HCT116 (cell line): ENCODE measurements at regions not wholly inside any gene's neighbourhood (a gene's known extent, or its start where the extent isn't known, plus 50 kb on each side); places are given as distances from the start of the nearest gene placed in this dataset.

Experiments used
- ATAC-seq: fragments of 200-7000 bp; cut with Tn5 transposase; 2 replicates; pipeline ENCODE4 v1.9.1; 2020; ENCODE audit warnings: mild to moderate bottlenecking, moderate library complexity
- BruUV-seq: library from RNA; stranded (reverse); fragments of 400-500 nt; replicated peaks from 2 replicates; lab custom pipeline; 2021; lab: Mats Ljungman, UMichigan
- CTCF ChIA-PET: fragments of 300-600 bp; sonication (Branson Sonifier 250); formaldehyde crosslinking; loops from one replicate; lab custom pipeline; 2021; ENCODE audit warnings: antibody characterized with exemption; lab: Charles Lee
- POLR2A ChIA-PET: fragments of 300-600, 350-600 bp; sonication (Branson Sonifier 250); formaldehyde crosslinking; loops from one replicate; lab custom pipeline; 2021; ENCODE audit warnings: antibody characterized with exemption; lab: Charles Lee
- RAD21 ChIA-PET, 2 experiments: fragments of 300-600 bp; sonication (Branson Sonifier 250); formaldehyde crosslinking; loops; one replicate each; lab custom pipeline; 2023; ENCODE audit warnings: low total read pairs in 2 of 2; ENCODE audit not compliant: uncharacterized antibody in 2 of 2, unreplicated experiment in 2 of 2, low non-redundant PET in 1 of 2; lab: Charles Lee
- DNase-seq: peaks from one replicate; pipeline ENCODE4 v3.0.0-alpha.2; 2010; ENCODE audit warnings: low read depth, low spot score
- H2AFZ ChIP-seq: fragments of 200-600 bp; shearing (Covaris generic), sonication (generic); 2 replicates; pipeline ENCODE4 v1.6.1; 2017; ENCODE audit warnings: low read depth, mixed run types, mixed read lengths, antibody characterized with exemption, low read length; ENCODE audit not compliant: poor library complexity, severe bottlenecking
- H3K27ac ChIP-seq: 2 replicates; pipeline ENCODE4 v1.5.1; 2012; ENCODE audit warnings: low read depth, low read length
- H3K27me3 ChIP-seq: fragments of 200-600 bp; sonication (generic); 2 replicates; pipeline ENCODE4 v1.6.1; 2016; ENCODE audit warnings: mixed run types, low read length, mixed read lengths; ENCODE audit not compliant: insufficient read depth
- H3K36me3 ChIP-seq, 2 experiments: fragments of 200-500 bp in 1 of 2; fragments of 200-600 bp in 1 of 2; sonication (Bioruptor generic) in 1 of 2; sonication (generic) in 1 of 2; 2 replicates each; pipeline versions ENCODE4 v1.5.1 to v1.6.1; 2014 to 2016; ENCODE audit warnings: low read length in 2 of 2, inconsistent platforms in 1 of 2, mixed read lengths in 1 of 2, mixed run types in 1 of 2; ENCODE audit not compliant: insufficient read depth in 2 of 2, control insufficient read depth in 1 of 2
- H3K4me1 ChIP-seq, 2 experiments: fragments of 200-600 bp in 1 of 2; sonication (generic) in 1 of 2; 2 replicates each; pipeline versions ENCODE4 v1.5.1 to v1.6.1; 2012 to 2017; ENCODE audit warnings: low read length in 2 of 2, inconsistent platforms in 1 of 2, mild to moderate bottlenecking in 1 of 2, mixed read lengths in 1 of 2, mixed run types in 1 of 2, moderate library complexity in 1 of 2; ENCODE audit not compliant: insufficient read depth in 2 of 2, control insufficient read depth in 1 of 2
- H3K4me2 ChIP-seq: fragments of 200-600 bp; sonication (generic); 2 replicates; pipeline ENCODE4 v1.6.1; 2017; ENCODE audit warnings: mixed run types, low read length, mixed read lengths
- H3K4me3 ChIP-seq, 2 experiments: fragments of 200-600 bp in 1 of 2; sonication (generic) in 1 of 2; replicated peaks in 1 of 2; 2 replicates each; pipeline ENCODE4 v1.5.1; 2011 to 2016; ENCODE audit warnings: low read length in 2 of 2, control low read depth in 1 of 2, low read depth in 1 of 2, mild to moderate bottlenecking in 1 of 2, mixed read lengths in 1 of 2, mixed run types in 1 of 2
- H3K79me2 ChIP-seq: fragments of 200-600 bp; sonication (generic); 2 replicates; pipeline ENCODE4 v1.6.1; 2017; ENCODE audit warnings: mild to moderate bottlenecking, mixed run types, low read length, moderate library complexity, mixed read lengths; ENCODE audit not compliant: insufficient read depth
- H3K9ac ChIP-seq: fragments of 200-600 bp; sonication (generic); 2 replicates; pipeline ENCODE4 v1.6.1; 2016; ENCODE audit warnings: low read length, mixed read lengths
- H3K9me2 ChIP-seq: fragments of 200-600 bp; sonication (generic), shearing (Covaris generic); 2 replicates; pipeline ENCODE4 v1.6.1; 2017; ENCODE audit warnings: mixed run types, mild to moderate bottlenecking, moderate library complexity; ENCODE audit not compliant: insufficient read depth
- H3K9me3 ChIP-seq, 2 experiments: fragments of 200-500 bp in 1 of 2; fragments of 200-600 bp in 1 of 2; sonication (Bioruptor generic) in 1 of 2; sonication (generic) in 1 of 2; 2 replicates each; pipeline ENCODE4 v1.6.1; 2014 to 2017; ENCODE audit warnings: low read length in 2 of 2, mixed read lengths in 2 of 2, inconsistent platforms in 1 of 2, low read depth in 1 of 2, mild to moderate bottlenecking in 1 of 2, mixed run types in 1 of 2, moderate library complexity in 1 of 2; ENCODE audit not compliant: control insufficient read depth in 1 of 2, insufficient read depth in 1 of 2
- H4K20me1 ChIP-seq: fragments of 200-600 bp; sonication (generic), shearing (Covaris generic); 2 replicates; pipeline ENCODE4 v1.6.1; 2017; ENCODE audit warnings: mixed run types, mild to moderate bottlenecking, moderate library complexity; ENCODE audit not compliant: insufficient read depth
- CBX3 ChIP-seq: IDR thresholded peaks from 2 replicates; pipeline ENCODE4 v1.6.1; 2012; ENCODE audit warnings: low read depth
- EGR1 ChIP-seq: IDR thresholded peaks from 2 replicates; pipeline ENCODE4 v1.6.1; 2012; ENCODE audit warnings: low read depth
- FOSL1 ChIP-seq: IDR thresholded peaks from 2 replicates; pipeline ENCODE4 v1.6.1; 2012; ENCODE audit warnings: low read depth
- SP1 ChIP-seq: IDR thresholded peaks from 2 replicates; pipeline ENCODE4 v1.6.1; 2012; ENCODE audit warnings: low read depth
- SRF ChIP-seq: IDR thresholded peaks from 2 replicates; pipeline ENCODE4 v1.6.1; 2012; ENCODE audit warnings: low read depth
- TCF7L2 ChIP-seq: IDR thresholded peaks from 2 replicates; pipeline ENCODE4 v1.7.0; 2011; ENCODE audit warnings: borderline replicate concordance, inconsistent platforms; ENCODE audit not compliant: insufficient read depth, insufficient read length; ENCODE audit errors: extremely low read depth
- ZNF274 ChIP-seq: fragments of 200-500 bp; sonication (Bioruptor generic); IDR thresholded peaks from 2 replicates; pipeline ENCODE4 v1.6.1; 2014; ENCODE audit warnings: mild to moderate bottlenecking, low read depth, low read length, inconsistent platforms
- intact Hi-C: fragments of 100-400 bp; cut with micrococcal nuclease; formaldehyde crosslinking; loops from 2 replicates; pipeline ENCODE4 v1.10.0; 2022
- TF ChIP-seq, protein P1 (sequence below): IDR thresholded peaks from 2 replicates; pipeline ENCODE4 v1.6.1; 2012
- TF ChIP-seq, protein P2 (sequence below): IDR thresholded peaks from 2 replicates; pipeline ENCODE4 v1.6.1; 2012
- TF ChIP-seq, protein P3 (sequence below): IDR thresholded peaks from 2 replicates; pipeline ENCODE4 v1.6.1; 2012; ENCODE audit warnings: low read depth
- TF ChIP-seq, protein P4 (sequence below), 3 experiments: fragments of 200-600 bp in 1 of 3; sonication (generic) in 1 of 3; IDR thresholded peaks in 2 of 3; conservative IDR thresholded peaks in 1 of 3; 2 replicates each; pipeline ENCODE4 v1.5.1; 2012 to 2017; ENCODE audit warnings: low read depth in 2 of 3, low read length in 2 of 3, antibody characterized with exemption in 1 of 3, borderline replicate concordance in 1 of 3, control low read depth in 1 of 3, mild to moderate bottlenecking in 1 of 3, mixed read lengths in 1 of 3, mixed run types in 1 of 3, moderate library complexity in 1 of 3; ENCODE audit not compliant: insufficient read depth in 1 of 3
- TF ChIP-seq, protein P5 (sequence below): IDR thresholded peaks from 2 replicates; pipeline ENCODE4 v1.6.1; 2011; ENCODE audit warnings: mild to moderate bottlenecking, low read length, moderate library complexity; ENCODE audit not compliant: insufficient replicate concordance; ENCODE audit errors: extremely low read depth

DNA sequence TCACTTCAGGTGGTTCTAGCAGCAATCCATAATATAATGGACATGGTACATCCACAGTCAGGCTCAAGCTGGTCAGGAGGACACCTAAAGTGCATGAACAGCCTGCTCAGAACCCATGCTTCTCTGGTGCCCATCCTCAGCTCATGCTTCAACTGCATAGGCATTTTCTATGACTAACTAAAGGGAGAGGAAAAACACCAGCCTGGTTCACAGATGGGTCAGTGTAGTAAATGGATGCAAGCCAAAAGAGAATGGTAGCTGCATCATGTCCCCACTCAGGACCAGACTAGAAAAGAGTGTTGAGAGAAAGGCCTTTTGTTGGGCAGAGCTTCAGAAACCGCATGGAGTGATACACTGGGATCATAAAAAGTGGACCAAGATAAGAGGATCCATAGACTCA is 556.6 kb downstream of the TLE1 start:
- intact Hi-C loops: no loop called here

DNA sequence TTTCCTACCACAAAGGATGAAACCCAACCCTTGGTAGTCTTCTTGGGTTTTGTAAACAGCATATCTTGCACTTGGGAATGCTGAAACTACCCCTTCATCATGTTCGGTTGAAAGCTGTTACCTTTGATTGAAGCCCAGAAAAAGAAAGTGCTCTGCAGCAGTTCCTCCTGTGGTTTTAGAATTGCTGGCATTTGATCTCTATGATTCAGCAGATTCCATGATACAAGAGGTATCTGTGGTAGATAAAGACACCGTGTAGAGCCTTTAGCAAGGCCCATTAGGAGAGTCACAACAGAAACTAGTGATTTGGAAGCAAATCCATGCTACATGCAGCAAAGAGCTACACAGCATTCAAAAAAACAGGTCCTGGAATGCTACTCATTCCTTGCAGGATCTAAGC is 557.0 kb downstream of the TLE1 start:
- Histone ChIP-seq H3K4me2 (no peak overlapping the region), H2AFZ (no peak overlapping the region), H3K27me3 (no peaks in the 10 kb centered on the region), H3K27ac (no peak overlapping the region), H3K9me3 (no peaks in the 10 kb centered on the region), H3K79me2 (no peaks in the 10 kb centered on the region), H4K20me1 (no peaks in the 10 kb centered on the region), H3K36me3 (no peaks in the 10 kb centered on the region), H3K4me1 (no peaks in the 10 kb centered on the region), H3K9me2 (no peaks in the 10 kb centered on the region), H3K9ac (no peak overlapping the region), H3K4me3 (no peak overlapping the region)
- CTCF ChIA-PET: no interaction called here
- no TSS peak for BruUV-seq
- ATAC-seq (no peak), DNase-seq (no peak)
- RAD21 ChIA-PET: no interaction called here
- intact Hi-C loops: no loop called here
- POLR2A ChIA-PET: no interaction called here
- TF ChIP-seq, protein P1, sequence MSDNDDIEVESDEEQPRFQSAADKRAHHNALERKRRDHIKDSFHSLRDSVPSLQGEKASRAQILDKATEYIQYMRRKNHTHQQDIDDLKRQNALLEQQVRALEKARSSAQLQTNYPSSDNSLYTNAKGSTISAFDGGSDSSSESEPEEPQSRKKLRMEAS: no peak
- TF ChIP-seq, protein P2, sequence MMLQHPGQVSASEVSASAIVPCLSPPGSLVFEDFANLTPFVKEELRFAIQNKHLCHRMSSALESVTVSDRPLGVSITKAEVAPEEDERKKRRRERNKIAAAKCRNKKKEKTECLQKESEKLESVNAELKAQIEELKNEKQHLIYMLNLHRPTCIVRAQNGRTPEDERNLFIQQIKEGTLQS: no peak
- TF ChIP-seq SP1 (no peak), SRF (no peak), EGR1 (no peak), FOSL1 (no peak), ZNF274 (no peak), TCF7L2 (no peak), CBX3 (no peak)
- TF ChIP-seq, protein P3, sequence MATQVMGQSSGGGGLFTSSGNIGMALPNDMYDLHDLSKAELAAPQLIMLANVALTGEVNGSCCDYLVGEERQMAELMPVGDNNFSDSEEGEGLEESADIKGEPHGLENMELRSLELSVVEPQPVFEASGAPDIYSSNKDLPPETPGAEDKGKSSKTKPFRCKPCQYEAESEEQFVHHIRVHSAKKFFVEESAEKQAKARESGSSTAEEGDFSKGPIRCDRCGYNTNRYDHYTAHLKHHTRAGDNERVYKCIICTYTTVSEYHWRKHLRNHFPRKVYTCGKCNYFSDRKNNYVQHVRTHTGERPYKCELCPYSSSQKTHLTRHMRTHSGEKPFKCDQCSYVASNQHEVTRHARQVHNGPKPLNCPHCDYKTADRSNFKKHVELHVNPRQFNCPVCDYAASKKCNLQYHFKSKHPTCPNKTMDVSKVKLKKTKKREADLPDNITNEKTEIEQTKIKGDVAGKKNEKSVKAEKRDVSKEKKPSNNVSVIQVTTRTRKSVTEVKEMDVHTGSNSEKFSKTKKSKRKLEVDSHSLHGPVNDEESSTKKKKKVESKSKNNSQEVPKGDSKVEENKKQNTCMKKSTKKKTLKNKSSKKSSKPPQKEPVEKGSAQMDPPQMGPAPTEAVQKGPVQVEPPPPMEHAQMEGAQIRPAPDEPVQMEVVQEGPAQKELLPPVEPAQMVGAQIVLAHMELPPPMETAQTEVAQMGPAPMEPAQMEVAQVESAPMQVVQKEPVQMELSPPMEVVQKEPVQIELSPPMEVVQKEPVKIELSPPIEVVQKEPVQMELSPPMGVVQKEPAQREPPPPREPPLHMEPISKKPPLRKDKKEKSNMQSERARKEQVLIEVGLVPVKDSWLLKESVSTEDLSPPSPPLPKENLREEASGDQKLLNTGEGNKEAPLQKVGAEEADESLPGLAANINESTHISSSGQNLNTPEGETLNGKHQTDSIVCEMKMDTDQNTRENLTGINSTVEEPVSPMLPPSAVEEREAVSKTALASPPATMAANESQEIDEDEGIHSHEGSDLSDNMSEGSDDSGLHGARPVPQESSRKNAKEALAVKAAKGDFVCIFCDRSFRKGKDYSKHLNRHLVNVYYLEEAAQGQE: no peak
- TF ChIP-seq, protein P4, sequence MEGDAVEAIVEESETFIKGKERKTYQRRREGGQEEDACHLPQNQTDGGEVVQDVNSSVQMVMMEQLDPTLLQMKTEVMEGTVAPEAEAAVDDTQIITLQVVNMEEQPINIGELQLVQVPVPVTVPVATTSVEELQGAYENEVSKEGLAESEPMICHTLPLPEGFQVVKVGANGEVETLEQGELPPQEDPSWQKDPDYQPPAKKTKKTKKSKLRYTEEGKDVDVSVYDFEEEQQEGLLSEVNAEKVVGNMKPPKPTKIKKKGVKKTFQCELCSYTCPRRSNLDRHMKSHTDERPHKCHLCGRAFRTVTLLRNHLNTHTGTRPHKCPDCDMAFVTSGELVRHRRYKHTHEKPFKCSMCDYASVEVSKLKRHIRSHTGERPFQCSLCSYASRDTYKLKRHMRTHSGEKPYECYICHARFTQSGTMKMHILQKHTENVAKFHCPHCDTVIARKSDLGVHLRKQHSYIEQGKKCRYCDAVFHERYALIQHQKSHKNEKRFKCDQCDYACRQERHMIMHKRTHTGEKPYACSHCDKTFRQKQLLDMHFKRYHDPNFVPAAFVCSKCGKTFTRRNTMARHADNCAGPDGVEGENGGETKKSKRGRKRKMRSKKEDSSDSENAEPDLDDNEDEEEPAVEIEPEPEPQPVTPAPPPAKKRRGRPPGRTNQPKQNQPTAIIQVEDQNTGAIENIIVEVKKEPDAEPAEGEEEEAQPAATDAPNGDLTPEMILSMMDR (IDR thresholded peaks at IDR 0.05 in 2 of 3, conservative IDR thresholded peaks at IDR 0.05 in 1 of 3; ENCODE audit: borderline replicate concordance in 1 of 3, insufficient read depth in 1 of 3, low read depth in 2 of 3, low read length in 2 of 3): no peak

More for the DNA sequence above, 556.6 kb downstream of the TLE1 start:
- no TSS peak for BruUV-seq
- ChIA-PET POLR2A (no interaction called here), CTCF (no interaction called here), RAD21 (no interaction called here)
- Histone ChIP-seq H3K79me2 (no peaks in the 10 kb centered on the region), H3K4me3 (no peak overlapping the region), H2AFZ (no peak overlapping the region), H3K9me2 (no peaks in the 10 kb centered on the region), H3K9me3 (no peaks in the 10 kb centered on the region), H3K4me2 (no peak overlapping the region), H3K27ac (no peak overlapping the region), H3K4me1 (no peaks in the 10 kb centered on the region), H3K36me3 (no peaks in the 10 kb centered on the region), H4K20me1 (no peaks in the 10 kb centered on the region), H3K9ac (no peak overlapping the region), H3K27me3 (no peaks in the 10 kb centered on the region)
- no peak for DNase-seq
- ATAC-seq: no peak
- TF ChIP-seq, protein P5, sequence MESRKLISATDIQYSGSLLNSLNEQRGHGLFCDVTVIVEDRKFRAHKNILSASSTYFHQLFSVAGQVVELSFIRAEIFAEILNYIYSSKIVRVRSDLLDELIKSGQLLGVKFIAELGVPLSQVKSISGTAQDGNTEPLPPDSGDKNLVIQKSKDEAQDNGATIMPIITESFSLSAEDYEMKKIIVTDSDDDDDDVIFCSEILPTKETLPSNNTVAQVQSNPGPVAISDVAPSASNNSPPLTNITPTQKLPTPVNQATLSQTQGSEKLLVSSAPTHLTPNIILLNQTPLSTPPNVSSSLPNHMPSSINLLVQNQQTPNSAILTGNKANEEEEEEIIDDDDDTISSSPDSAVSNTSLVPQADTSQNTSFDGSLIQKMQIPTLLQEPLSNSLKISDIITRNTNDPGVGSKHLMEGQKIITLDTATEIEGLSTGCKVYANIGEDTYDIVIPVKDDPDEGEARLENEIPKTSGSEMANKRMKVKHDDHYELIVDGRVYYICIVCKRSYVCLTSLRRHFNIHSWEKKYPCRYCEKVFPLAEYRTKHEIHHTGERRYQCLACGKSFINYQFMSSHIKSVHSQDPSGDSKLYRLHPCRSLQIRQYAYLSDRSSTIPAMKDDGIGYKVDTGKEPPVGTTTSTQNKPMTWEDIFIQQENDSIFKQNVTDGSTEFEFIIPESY: no peak
- TF ChIP-seq, all 23 proteins: peak for 0
